HCT116 (cell line): ENCODE measurements at regions not wholly inside any gene's neighbourhood (a gene's known extent, or its start where the extent isn't known, plus 50 kb on each side); places are given as distances from the start of the nearest gene placed in this dataset.

ENCODE experiments used
- ATAC-seq: fragments of 200-7000 bp; cut with Tn5 transposase; 2 replicates; pipeline ENCODE4 v1.9.1; 2020; ENCODE audit warnings: mild to moderate bottlenecking, moderate library complexity
- BruUV-seq: library from RNA; stranded (reverse); fragments of 400-500 nt; replicated peaks from 2 replicates; lab custom pipeline; 2021; lab: Mats Ljungman, UMichigan
- CTCF ChIA-PET: fragments of 300-600 bp; sonication (Branson Sonifier 250); formaldehyde crosslinking; loops from one replicate; lab custom pipeline; 2021; ENCODE audit warnings: antibody characterized with exemption; lab: Charles Lee
- POLR2A ChIA-PET: fragments of 300-600, 350-600 bp; sonication (Branson Sonifier 250); formaldehyde crosslinking; loops from one replicate; lab custom pipeline; 2021; ENCODE audit warnings: antibody characterized with exemption; lab: Charles Lee
- RAD21 ChIA-PET, 2 experiments: fragments of 300-600 bp; sonication (Branson Sonifier 250); formaldehyde crosslinking; loops; one replicate each; lab custom pipeline; 2023; ENCODE audit warnings: low total read pairs in 2 of 2; ENCODE audit not compliant: uncharacterized antibody in 2 of 2, unreplicated experiment in 2 of 2, low non-redundant PET in 1 of 2; lab: Charles Lee
- DNase-seq: peaks from one replicate; pipeline ENCODE4 v3.0.0-alpha.2; 2010; ENCODE audit warnings: low read depth, low spot score
- H2AFZ ChIP-seq: fragments of 200-600 bp; shearing (Covaris generic), sonication (generic); 2 replicates; pipeline ENCODE4 v1.6.1; 2017; ENCODE audit warnings: low read depth, mixed run types, mixed read lengths, antibody characterized with exemption, low read length; ENCODE audit not compliant: poor library complexity, severe bottlenecking
- H3K27ac ChIP-seq: 2 replicates; pipeline ENCODE4 v1.5.1; 2012; ENCODE audit warnings: low read depth, low read length
- H3K27me3 ChIP-seq: fragments of 200-600 bp; sonication (generic); 2 replicates; pipeline ENCODE4 v1.6.1; 2016; ENCODE audit warnings: mixed run types, low read length, mixed read lengths; ENCODE audit not compliant: insufficient read depth
- H3K36me3 ChIP-seq, 2 experiments: fragments of 200-500 bp in 1 of 2; fragments of 200-600 bp in 1 of 2; sonication (Bioruptor generic) in 1 of 2; sonication (generic) in 1 of 2; 2 replicates each; pipeline versions ENCODE4 v1.5.1 to v1.6.1; 2014 to 2016; ENCODE audit warnings: low read length in 2 of 2, inconsistent platforms in 1 of 2, mixed read lengths in 1 of 2, mixed run types in 1 of 2; ENCODE audit not compliant: insufficient read depth in 2 of 2, control insufficient read depth in 1 of 2
- H3K4me1 ChIP-seq, 2 experiments: fragments of 200-600 bp in 1 of 2; sonication (generic) in 1 of 2; 2 replicates each; pipeline versions ENCODE4 v1.5.1 to v1.6.1; 2012 to 2017; ENCODE audit warnings: low read length in 2 of 2, inconsistent platforms in 1 of 2, mild to moderate bottlenecking in 1 of 2, mixed read lengths in 1 of 2, mixed run types in 1 of 2, moderate library complexity in 1 of 2; ENCODE audit not compliant: insufficient read depth in 2 of 2, control insufficient read depth in 1 of 2
- H3K4me2 ChIP-seq: fragments of 200-600 bp; sonication (generic); 2 replicates; pipeline ENCODE4 v1.6.1; 2017; ENCODE audit warnings: mixed run types, low read length, mixed read lengths
- H3K4me3 ChIP-seq, 2 experiments: fragments of 200-600 bp in 1 of 2; sonication (generic) in 1 of 2; replicated peaks in 1 of 2; 2 replicates each; pipeline ENCODE4 v1.5.1; 2011 to 2016; ENCODE audit warnings: low read length in 2 of 2, control low read depth in 1 of 2, low read depth in 1 of 2, mild to moderate bottlenecking in 1 of 2, mixed read lengths in 1 of 2, mixed run types in 1 of 2
- H3K79me2 ChIP-seq: fragments of 200-600 bp; sonication (generic); 2 replicates; pipeline ENCODE4 v1.6.1; 2017; ENCODE audit warnings: mild to moderate bottlenecking, mixed run types, low read length, moderate library complexity, mixed read lengths; ENCODE audit not compliant: insufficient read depth
- H3K9ac ChIP-seq: fragments of 200-600 bp; sonication (generic); 2 replicates; pipeline ENCODE4 v1.6.1; 2016; ENCODE audit warnings: low read length, mixed read lengths
- H3K9me2 ChIP-seq: fragments of 200-600 bp; sonication (generic), shearing (Covaris generic); 2 replicates; pipeline ENCODE4 v1.6.1; 2017; ENCODE audit warnings: mixed run types, mild to moderate bottlenecking, moderate library complexity; ENCODE audit not compliant: insufficient read depth
- H3K9me3 ChIP-seq, 2 experiments: fragments of 200-500 bp in 1 of 2; fragments of 200-600 bp in 1 of 2; sonication (Bioruptor generic) in 1 of 2; sonication (generic) in 1 of 2; 2 replicates each; pipeline ENCODE4 v1.6.1; 2014 to 2017; ENCODE audit warnings: low read length in 2 of 2, mixed read lengths in 2 of 2, inconsistent platforms in 1 of 2, low read depth in 1 of 2, mild to moderate bottlenecking in 1 of 2, mixed run types in 1 of 2, moderate library complexity in 1 of 2; ENCODE audit not compliant: control insufficient read depth in 1 of 2, insufficient read depth in 1 of 2
- H4K20me1 ChIP-seq: fragments of 200-600 bp; sonication (generic), shearing (Covaris generic); 2 replicates; pipeline ENCODE4 v1.6.1; 2017; ENCODE audit warnings: mixed run types, mild to moderate bottlenecking, moderate library complexity; ENCODE audit not compliant: insufficient read depth
- ATF3 ChIP-seq: IDR thresholded peaks from 2 replicates; pipeline ENCODE4 v1.6.1; 2012
- CBX3 ChIP-seq: IDR thresholded peaks from 2 replicates; pipeline ENCODE4 v1.6.1; 2012; ENCODE audit warnings: low read depth
- CEBPB ChIP-seq: IDR thresholded peaks from 2 replicates; pipeline ENCODE4 v1.6.1; 2012; ENCODE audit warnings: low read depth
- CTCF ChIP-seq, 3 experiments: fragments of 200-600 bp in 1 of 3; sonication (generic) in 1 of 3; IDR thresholded peaks in 2 of 3; conservative IDR thresholded peaks in 1 of 3; 2 replicates each; pipeline ENCODE4 v1.5.1; 2012 to 2017; ENCODE audit warnings: low read depth in 2 of 3, low read length in 2 of 3, antibody characterized with exemption in 1 of 3, borderline replicate concordance in 1 of 3, control low read depth in 1 of 3, mild to moderate bottlenecking in 1 of 3, mixed read lengths in 1 of 3, mixed run types in 1 of 3, moderate library complexity in 1 of 3; ENCODE audit not compliant: insufficient read depth in 1 of 3
- EGR1 ChIP-seq: IDR thresholded peaks from 2 replicates; pipeline ENCODE4 v1.6.1; 2012; ENCODE audit warnings: low read depth
- EZH2 ChIP-seq: fragments of 200-600 bp; sonication (generic); IDR thresholded peaks from 2 replicates; pipeline ENCODE4 v1.6.1; 2017; ENCODE audit warnings: antibody characterized with exemption, mixed run types
- FOSL1 ChIP-seq: IDR thresholded peaks from 2 replicates; pipeline ENCODE4 v1.6.1; 2012; ENCODE audit warnings: low read depth
- JUND ChIP-seq: IDR thresholded peaks from 2 replicates; pipeline ENCODE4 v1.6.1; 2012
- MAX ChIP-seq: IDR thresholded peaks from 2 replicates; pipeline ENCODE4 v1.6.1; 2012
- RAD21 ChIP-seq: IDR thresholded peaks from 2 replicates; pipeline ENCODE4 v1.6.1; 2012; ENCODE audit warnings: low read depth, mild to moderate bottlenecking
- SIN3A ChIP-seq: IDR thresholded peaks from 2 replicates; pipeline ENCODE4 v1.6.1; 2012; ENCODE audit warnings: low read depth
- SP1 ChIP-seq: IDR thresholded peaks from 2 replicates; pipeline ENCODE4 v1.6.1; 2012; ENCODE audit warnings: low read depth
- SRF ChIP-seq: IDR thresholded peaks from 2 replicates; pipeline ENCODE4 v1.6.1; 2012; ENCODE audit warnings: low read depth
- YY1 ChIP-seq: IDR thresholded peaks from 2 replicates; pipeline ENCODE4 v1.6.1; 2011; ENCODE audit warnings: low read length, low read depth, moderate library complexity, mild to moderate bottlenecking; ENCODE audit not compliant: insufficient replicate concordance; ENCODE audit errors: extremely low read depth
- ZBTB33 ChIP-seq: IDR thresholded peaks from 2 replicates; pipeline ENCODE4 v1.6.1; 2011; ENCODE audit warnings: mild to moderate bottlenecking, low read length, moderate library complexity; ENCODE audit not compliant: insufficient replicate concordance; ENCODE audit errors: extremely low read depth
- ZFX ChIP-seq: fragments of 450-650 bp; IDR thresholded peaks from 2 replicates; pipeline ENCODE4 v1.6.1; 2017
- ZNF274 ChIP-seq: fragments of 200-500 bp; sonication (Bioruptor generic); IDR thresholded peaks from 2 replicates; pipeline ENCODE4 v1.6.1; 2014; ENCODE audit warnings: mild to moderate bottlenecking, low read depth, low read length, inconsistent platforms
- intact Hi-C: fragments of 100-400 bp; cut with micrococcal nuclease; formaldehyde crosslinking; loops from 2 replicates; pipeline ENCODE4 v1.10.0; 2022

- TF ChIP-seq CEBPB, result no peak
- no peak for TF ChIP-seq RAD21
- no peak for TF ChIP-seq CTCF (IDR thresholded peaks at IDR 0.05 in 2 of 3, conservative IDR thresholded peaks at IDR 0.05 in 1 of 3; ENCODE audit: borderline replicate concordance in 1 of 3, insufficient read depth in 1 of 3, low read depth in 2 of 3, low read length in 2 of 3)
- TF ChIP-seq EZH2, result no peak
- no peak for TF ChIP-seq JUND
- no peak for TF ChIP-seq CBX3
- no peak for TF ChIP-seq SRF
- no peak for TF ChIP-seq ZBTB33
- TF ChIP-seq ZFX, result no peak
- TF ChIP-seq SP1, result no peak
- TF ChIP-seq EGR1, result no peak
- TF ChIP-seq FOSL1, result no peak
- no peak for TF ChIP-seq SIN3A
- TF ChIP-seq ATF3, result no peak
- TF ChIP-seq MAX, result no peak
- TF ChIP-seq YY1, result no peak
- TF ChIP-seq ZNF274, result no peak
- Histone ChIP-seq H3K9ac (no peak overlapping the region), H3K9me2 (no peaks in the 10 kb centered on the region), H2AFZ (no peak overlapping the region), H4K20me1 (no peaks in the 10 kb centered on the region), H3K27ac (no peak overlapping the region), H3K79me2 (no peaks in the 10 kb centered on the region), H3K27me3 (no peaks in the 10 kb centered on the region), H3K9me3 (no peaks in the 10 kb centered on the region), H3K4me2 (no peak overlapping the region), H3K4me3 (no peak overlapping the region), H3K4me1 (no peaks in the 10 kb centered on the region), H3K36me3 (no peaks in the 10 kb centered on the region)
- ChIA-PET POLR2A (no interaction called here), CTCF (no interaction called here), RAD21 (no interaction called here)
- ATAC-seq (no peak), DNase-seq (no peak)
- intact Hi-C loops, result no loop called here
- BruUV-seq, result no TSS peak
These were observed 139.2 kb downstream of the SHOX start for GRCh38 chrX:769796-770195.
